GM18511 (cell line): ENCODE measurements at regions not wholly inside any gene's neighbourhood (a gene's known extent, or its start where the extent isn't known, plus 50 kb on each side); places are given as distances from the start of the nearest gene placed in this dataset.
A peak's percentile ranks its signal among the peaks of the same experiment; 100 is the strongest.
"Not testable (repeated sequence)": the region's sequence is repeated elsewhere in the genome, so short reads cannot be mapped to it uniquely, and the experiment has no call there.

Experiments
- ATAC-seq: cut with Tn5 transposase; IDR thresholded peaks from one replicate; pipeline ENCODE4 v1.9.1; 2021; ENCODE audit warnings: mild to moderate bottlenecking, moderate library complexity; ENCODE audit not compliant: unreplicated experiment

DNA sequence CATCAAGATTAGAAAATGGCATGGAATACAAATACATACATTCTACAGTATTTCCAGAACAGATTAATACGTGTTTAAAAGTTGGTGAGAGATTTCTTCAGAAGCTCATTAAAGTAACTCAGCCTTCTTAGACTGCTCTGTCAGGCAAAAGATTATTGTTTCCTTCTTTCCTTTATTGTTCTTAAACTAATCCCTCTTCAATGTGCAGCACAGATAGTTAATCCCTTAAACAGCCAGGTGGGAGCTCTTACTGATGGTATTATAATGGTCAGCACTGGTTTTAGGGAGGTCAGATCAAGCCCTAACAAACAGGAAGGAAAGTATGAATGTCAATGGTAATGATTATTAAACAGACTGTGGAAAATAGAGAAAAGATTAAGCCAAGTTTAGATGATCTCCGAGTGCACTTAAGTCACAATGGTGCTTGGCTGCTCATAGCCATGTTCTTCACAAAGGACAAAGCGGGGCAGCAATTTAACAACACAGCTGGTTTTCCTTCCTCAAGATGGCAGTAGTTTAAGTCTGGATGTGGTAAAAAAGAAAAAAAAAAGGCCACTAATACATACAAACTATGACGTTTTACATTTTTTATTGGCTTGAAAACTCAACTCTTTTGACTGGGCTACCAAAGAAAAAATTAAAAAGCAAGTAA, 992.6 kb downstream of the PCDH9 start:
- ATAC-seq: no peak

DNA sequence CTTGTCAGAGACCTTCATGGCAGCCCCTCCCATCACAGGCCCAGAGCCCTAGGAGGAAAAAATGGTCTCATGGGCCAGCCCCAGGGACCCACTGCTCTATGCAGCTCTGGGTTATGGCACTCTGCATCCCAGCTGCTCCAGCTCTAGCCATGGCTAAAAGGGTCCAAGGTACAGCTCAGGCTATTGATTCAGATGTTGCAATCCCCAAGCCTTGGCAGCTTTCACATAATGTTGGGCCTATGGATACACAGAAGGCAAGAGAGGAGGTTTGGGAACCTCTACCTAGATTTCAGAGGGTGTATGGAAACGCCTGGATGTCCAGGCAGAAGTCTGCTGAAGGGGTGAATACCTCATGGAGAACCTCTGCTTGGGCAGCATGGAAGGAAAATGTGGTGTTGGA, 996.0 kb downstream of the PCDH9 start:
- ATAC-seq: no peak

DNA sequence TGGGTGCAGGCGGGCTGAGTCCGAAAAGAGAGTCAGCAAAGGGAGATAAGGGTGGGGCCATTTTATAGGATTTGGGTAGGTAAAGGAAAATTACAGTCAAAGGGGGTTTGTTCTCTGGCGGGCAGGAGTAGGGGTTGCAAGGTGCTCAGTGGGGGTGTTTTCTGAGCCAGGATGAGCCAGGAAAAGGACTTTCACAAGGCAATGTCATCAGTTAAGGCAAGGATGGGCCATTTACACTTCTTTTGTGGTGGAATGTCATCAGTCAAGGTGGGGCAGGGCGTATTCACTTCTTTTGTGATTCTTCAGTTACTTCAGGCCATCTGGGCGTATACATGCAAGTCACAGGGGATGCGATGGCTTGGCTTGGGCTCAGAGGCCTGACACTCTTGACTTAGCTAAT, 998.2 kb downstream of the PCDH9 start:
- not testable (repeated sequence) for ATAC-seq

DNA sequence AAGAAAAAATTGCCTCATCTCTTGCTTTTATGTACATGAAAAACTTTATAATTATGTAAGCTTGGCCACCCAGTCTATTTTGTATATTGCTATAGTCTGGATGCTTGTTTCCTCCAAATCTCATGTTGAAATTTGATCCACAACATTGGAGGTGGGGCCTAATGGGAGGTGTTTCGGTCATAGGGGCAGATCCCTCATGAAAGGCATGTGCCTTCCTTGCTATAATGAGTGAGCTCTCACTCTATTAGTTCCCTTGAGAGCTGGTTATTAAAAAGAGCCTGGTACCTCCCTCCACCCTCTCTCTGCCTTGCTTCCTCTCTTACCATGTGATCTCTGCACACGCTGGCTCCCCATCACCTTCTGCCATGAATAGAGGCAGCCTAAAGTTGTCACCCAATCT, 1005.1 kb downstream of the PCDH9 start:
- ATAC-seq: no peak

DNA sequence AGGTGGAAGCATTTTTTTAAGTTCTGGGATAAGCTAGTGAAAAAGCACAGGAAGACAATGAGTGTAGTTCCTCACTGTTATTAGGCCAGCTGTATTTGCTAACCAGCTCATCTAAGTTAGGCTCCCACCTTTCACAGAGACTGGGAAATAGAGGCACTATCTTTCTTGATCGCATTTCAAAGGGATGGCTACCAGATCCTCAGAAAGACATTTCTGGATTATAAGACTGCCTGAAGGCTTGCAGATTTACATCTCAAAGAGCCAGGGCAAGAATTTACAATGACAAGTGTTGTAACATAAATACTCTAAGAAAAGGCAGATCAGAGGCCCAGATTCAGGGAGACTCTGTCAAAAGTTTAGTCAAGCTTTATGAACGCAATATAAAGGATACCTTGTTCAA, 1005.5 kb downstream of the PCDH9 start:
- ATAC-seq: no peak

DNA sequence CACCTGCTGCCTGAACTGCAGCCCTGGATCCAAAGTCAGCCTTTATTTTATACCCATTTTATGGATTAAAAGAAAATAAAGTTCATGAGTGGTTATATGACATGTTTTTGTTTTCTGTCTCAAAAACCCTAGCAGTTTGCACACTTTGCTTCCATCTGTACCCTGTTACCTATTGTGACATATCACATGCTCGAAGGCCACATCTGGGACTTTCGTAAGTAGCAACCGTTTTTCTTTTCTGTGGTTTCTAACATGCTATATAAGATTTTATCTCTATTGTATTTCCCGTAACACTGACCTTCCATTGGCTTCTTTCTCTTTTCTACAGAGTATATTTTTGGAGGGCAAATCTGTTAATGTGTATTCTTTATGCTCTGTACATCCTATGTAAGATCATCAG, 1007.2 kb downstream of the PCDH9 start:
- ATAC-seq: peak; percentile 68

DNA sequence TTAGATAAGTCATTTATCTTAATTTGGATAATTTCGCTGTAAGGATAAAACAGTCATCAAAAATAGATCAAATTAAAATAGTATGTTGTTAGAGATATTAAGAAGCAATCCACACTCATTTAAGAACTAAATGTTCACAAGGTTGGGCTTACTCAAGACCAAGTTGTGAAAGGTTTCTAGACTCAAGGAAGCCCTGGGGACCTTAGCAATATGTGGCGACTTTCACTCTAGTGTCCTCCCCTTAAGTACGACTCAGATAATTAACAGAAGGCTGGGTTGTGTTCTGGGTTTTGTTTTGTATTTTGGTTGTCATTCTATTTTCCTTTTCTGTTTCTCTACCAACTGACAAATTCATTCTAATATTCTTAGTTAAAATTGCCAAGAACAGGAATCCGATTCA, 1008.0 kb downstream of the PCDH9 start:
- ATAC-seq: peak; percentile 41

DNA sequence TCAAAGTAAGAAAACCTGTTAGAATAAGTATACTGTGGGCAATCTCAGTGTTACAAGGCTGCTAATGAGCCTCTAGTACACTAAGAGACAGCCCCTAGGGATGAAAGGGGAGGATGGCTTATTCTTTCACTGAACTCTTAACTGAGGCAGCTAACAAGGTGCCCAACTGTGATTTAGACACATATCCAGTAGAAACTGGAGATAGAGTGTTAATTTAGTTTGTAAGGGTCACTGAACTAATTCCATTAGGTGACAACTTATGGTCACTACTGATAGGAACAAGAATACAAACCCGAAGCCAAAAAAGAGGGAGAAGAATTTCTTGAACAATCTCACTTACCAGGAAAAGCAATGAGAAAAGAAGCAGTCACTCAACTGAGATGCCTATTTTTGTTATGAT, 1010.6 kb downstream of the PCDH9 start:
- ATAC-seq: no peak

DNA sequence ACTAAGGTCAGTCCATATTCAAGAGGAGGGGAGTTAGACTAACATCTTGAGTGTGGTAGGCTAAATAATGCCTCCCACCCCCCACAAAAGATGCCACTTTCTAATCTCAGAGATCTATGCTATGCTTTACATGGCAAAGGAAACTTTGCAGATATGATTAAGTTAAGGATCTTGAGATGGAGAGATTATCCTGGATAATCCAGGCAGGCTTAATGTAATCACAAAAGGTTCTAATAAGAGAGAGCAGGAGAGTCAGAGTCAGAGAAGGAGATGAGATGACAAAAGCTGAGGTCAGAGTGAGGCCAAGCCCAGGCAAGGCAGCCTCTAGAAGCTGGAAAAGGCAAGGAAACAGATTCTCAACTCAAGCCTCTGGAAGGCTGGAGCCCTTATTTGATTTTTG, 1011.6 kb downstream of the PCDH9 start:
- ATAC-seq: no peak

DNA sequence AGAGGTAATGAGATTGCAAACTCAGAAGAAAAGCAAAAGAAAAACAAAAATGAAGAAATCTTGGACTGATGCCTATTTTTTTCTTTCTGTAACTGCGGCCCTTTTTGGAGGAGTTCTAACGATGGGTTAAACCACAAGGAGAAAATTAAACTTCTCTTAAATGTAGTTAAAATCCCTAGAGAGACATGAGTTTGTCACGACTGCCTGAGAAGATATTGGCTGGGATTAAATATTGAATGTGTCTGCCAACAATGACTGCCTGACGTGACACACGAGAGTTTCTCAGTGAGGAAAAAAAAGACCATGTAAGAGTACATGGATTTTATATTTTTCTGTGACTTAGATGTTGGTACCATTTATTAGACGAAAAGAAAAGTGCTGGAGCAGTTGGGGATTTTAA, 1013.4 kb downstream of the PCDH9 start:
- ATAC-seq: no peak

DNA sequence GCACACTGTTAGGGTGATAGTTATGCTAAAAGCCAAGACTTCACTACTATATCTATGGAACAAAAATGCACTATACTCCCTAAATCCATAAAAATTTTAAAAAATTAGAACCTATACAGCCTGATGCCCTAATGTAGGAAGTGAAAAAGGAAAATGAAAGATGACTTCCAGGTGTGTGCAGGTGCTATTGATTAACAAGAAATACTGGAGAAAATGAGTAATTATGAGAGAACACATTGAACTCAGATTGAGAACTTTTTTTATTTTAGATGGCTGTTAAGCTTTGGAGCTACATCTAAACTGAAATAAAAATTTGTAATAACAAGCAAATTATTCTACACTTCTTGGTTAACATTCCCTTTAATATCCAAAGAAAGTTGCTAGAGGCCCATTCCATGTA, 1015.7 kb downstream of the PCDH9 start:
- peak; percentile 42 for ATAC-seq

DNA sequence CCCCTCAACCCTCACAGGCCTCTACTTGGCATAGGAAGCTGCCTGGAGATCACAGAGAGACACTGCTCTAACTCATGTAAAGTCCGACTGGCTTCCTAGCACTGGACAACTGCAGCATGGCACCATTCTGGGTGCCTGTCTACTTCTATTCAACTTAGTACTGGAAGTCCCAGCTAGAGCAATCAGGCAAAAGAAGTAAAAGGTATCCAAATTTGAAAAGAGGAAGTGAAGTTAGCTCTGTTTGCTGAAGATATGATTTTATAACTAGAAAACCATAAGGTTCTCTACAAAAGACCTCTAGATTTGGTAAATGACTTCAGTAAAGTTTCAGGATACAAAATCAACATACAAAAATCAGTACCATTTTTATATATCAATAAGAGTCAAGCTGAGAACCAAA, 1017.6 kb downstream of the PCDH9 start:
- ATAC-seq: peak; percentile 69

DNA sequence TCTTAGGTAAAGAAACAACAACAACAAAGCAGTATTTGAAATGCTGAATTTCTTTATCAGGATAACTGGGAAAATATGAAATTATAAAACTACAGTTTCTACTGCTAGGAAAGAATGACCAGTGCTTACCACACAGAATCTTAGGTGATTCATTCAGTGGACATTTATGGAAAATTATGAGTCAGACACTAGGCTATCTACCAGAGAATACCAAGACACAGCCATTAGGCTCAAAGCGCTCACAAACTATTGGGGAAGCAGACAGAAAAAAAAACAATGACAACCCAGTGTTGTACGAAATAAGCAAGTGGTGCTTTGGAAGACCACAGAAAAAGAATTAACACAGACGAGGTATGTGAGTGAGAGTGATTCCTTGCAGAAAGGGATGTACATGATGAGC, 1019.5 kb downstream of the PCDH9 start:
- no peak for ATAC-seq

DNA sequence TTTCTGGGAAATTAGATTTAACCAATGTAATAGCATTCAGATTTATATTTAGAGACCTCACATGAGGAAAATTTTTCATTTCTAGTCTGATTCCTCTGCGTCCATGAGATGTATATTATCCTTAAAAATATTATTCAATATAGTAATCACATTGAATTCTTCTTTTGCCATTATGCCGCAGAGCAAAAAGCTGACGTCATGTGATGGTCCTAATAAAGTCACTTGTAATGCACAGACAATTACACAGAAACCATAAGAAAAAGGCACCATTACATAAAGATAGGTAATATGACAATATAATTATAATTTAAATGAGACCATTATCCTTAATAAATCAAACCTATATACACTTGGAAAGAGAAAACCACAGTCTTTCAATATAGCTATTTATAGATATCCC, 1021.5 kb downstream of the PCDH9 start:
- ATAC-seq: no peak

DNA sequence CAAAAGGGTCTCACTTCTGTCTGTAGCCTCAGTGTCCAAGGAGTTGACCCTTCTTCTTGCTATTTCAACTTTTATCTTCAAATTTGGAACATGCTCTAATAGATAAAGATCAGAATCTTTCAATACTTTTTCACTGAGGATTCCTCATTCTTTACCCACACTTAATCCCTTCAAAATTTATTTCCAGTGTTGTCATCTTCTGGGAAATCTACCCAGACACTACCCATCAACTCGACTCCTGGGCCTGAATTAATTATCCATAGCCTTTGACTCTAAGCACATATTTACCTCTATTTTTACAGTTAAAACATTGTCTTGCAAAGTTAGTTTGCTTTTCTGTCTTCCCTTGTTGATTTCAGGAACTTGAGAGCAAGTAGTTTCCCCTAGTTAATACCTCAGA, 1022.5 kb downstream of the PCDH9 start:
- ATAC-seq: no peak

DNA sequence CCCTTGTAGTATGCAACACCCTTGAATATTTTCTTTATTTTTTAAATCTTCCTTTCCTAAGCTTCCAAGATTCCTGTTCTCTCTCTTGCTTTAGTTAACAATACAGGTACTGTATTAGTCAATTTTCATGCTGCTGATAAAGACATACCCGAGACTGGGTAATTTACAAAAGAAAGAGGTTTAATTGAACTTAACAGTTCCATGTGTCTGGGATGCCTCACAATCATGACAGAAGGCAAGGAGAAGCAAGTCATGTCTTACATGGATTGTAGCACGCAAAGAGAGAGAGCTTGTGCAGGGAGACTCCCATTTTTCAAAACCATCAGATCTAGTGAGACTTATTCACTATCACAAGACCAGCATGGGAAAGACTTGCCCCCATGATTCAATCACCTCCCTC, 1024.3 kb downstream of the PCDH9 start:
- ATAC-seq: no peak

DNA sequence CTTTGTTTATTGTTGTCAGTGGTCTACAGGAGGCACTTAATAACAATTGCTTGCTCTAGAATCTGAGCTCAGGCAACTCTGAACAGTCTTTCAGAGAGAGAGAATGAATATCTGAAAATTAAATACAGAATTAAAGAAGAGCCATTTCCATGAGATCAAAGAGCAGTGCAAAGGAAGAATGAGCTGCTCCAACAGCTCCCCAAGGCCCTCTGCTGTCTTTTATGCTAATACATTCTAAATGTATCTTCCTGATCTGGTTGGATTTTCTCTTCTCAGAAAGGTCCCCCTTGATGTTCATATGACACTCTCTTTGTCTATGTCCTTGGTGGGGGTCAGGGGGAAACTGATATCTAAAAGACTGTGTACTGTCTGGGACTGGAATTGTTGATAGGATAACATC, 1029.6 kb downstream of the PCDH9 start:
- no peak for ATAC-seq

DNA sequence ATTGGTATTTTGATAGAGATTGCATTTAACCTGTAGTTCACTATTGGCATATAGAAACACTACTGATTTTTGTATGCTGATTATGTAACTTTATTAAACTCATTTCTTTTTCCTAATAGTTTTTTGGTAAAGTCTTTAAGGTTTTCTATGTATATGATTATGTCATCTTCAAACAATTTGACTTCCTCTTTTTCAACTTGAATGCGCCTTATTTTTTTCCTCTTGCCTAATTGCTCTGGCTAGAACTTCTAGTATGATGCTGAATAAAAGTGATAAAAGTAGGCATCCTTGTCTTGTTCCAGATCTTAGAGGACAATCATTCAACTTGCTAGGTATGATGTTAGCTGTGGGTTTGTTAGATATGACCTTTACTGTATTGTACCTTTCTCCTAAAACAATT, 1034.9 kb downstream of the PCDH9 start:
- ATAC-seq: no peak

DNA sequence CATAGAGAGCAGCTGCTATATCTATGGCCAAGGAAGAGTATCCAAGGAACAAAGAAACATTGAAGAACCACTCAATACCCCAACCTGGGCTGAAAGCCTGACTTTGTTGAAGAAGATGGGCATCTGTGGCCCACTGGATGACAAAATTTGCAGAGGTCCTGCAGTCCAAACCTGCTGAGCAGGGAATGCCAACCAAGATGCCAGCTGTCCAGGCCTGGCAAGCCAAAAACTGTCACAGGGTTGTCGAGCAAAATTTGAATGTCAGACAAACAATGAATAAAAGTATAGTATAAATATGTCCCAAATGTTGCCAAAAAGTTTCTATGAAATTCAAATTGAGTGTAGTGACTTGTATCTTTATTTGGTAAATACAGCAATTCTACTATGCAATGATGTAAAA, 1040.2 kb downstream of the PCDH9 start:
- ATAC-seq: no peak

DNA sequence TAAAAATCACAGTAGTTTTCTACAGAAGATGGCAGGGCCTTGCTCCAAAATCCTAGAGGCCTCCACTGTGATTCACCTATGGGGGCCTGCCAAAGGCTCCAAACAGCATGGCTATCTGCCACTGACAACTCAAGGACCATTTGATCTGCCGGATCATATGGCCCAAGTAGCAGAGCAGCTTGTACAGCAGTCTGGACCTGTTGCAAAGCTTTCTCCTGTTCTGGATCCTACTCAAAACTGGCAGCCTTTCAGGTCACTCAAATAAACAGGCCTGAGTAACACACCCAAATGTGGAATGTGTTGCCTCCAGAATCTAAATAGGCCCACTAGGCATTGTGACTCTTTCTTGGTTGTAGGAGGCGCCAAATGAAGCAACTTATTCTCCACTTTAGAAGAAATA, 1049.3 kb downstream of the PCDH9 start:
- ATAC-seq: no peak

DNA sequence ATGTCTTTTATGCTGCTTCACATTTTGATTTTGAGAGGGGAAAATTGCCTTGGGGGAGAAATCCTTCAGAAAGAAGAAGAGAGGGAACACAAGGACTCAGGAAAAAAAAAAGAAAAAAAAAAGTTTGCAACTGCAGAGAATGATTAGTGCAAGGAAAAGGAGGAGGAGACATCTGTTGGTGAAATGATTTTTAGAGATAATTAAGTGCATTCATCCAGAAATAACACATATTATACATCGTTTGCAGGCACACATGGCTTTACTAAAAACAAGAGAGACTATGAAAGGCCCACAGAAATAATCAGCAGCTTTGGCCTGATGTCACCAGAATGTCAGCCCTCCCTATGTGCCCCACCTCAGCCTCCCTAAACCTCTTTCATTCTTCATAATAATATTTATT, 1058.2 kb downstream of the PCDH9 start:
- ATAC-seq: no peak

DNA sequence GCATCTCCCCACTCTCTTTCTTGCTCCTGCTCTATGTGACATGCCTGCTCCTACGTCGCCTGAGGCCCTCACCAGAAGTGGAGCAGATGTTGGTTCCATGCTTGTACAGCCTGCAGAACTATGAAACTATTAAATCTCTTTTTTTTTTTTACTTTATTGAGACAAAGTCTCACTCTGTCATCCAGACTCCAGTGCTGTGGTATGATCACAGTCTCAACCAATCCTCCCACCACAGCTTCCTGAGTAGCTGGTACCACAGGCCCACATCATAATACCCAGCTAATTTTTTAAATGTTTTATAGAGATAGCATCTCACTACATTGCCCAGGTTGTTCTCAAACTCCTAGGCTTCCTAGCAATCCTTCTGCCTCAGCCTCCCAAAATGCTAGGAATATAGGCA, 1067.7 kb downstream of the PCDH9 start:
- ATAC-seq: no peak

DNA sequence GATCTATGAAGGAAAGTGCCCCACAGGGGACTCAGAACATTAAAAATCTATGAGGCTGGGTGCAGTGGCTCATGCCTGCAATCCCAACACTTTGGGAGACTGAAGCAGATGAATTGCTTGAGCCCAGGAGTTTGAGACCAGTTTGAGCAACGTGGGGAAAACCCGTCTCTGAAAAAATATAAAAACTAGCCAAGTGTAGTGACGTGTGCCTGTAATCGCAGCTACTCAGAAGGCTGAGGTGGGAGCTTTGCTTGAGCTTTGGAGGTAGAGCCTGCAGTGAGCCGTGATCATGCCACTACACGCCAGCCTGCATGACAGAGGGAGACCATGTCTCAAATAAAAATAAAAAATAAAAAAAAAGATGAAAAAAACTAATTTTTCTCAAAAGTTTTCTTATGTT, 1070.6 kb downstream of the PCDH9 start:
- peak; percentile 77 for ATAC-seq

DNA sequence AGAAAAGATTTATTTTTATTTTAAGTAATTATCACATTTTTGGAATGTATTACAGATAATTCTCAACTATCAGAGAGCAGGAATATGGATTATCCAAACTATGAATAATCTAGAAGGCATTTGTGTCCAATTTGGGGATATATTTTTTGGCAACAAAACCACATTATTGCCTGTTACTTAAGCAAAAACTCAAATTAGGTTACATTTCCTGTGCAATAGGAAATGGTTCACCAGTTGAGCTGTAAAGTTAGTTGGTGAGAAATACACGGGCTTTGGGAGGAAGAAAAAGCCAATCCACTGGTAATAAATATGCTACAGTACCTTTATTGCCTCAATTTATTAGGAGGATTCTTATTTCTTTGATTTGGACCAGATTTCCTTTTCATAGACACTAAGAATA, 1075.2 kb downstream of the PCDH9 start:
- no peak for ATAC-seq
